Activated CD4-positive, CD25-positive, alpha-beta regulatory T cell treated with anti-CD3 and anti-CD28 coated beads, Interleukin-2, amount 50 U/mL, for 24 hours (primary cell): ENCODE measurements at regions not wholly inside any gene's neighbourhood (a gene's known extent, or its start where the extent isn't known, plus 50 kb on each side); places are given as distances from the start of the nearest gene placed in this dataset.
"Not testable (repeated sequence)": the region's sequence is repeated elsewhere in the genome, so short reads cannot be mapped to it uniquely, and the experiment has no call there.

Experiments
- ATAC-seq, 2 donors: fragments of 150-1000 bp; cut with Tn5 transposase; one replicate each; pipeline ENCODE4 v1.10.0; 2021; ENCODE audit warnings: mild to moderate bottlenecking in 1 of 2, moderate library complexity in 1 of 2

DNA sequence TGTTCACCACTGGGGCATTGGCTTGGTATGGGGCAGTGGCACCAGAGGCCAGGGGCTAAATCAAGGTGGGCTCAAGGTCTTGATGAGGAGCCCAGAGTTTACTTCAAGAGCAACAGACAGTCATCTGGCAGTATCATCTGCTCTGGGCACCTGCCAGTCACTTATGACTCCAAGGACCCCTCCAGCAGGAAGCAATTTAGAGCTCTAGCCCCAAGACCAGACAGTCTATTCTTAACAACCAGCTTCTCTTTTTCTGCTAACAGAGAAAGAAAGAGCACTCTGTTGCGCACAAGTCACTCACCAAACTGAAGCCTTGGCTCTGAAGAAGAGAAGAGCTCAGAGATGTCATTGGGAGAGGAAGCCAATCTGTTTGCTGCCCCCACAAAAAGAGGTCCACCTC is 309.2 kb downstream of the HS3ST1 start:
- ATAC-seq: no peak

DNA sequence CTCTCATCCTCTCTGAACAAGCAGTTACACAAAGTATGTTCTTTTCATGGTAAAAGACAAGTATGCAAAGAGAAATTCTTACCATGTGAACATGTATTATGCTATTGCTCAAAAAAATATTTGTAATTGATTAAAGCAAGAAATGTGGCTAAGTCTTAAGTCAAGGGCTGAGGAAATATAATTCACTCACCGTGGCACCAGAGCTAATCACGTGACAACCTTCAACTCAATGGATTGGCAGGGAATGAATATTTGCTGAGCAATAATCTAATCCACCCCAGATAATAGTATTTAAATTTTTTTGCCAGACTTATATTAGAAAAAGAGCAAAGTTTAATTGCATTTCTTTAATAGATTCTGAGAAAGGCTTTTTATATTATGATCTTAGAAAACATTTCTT is 310.2 kb downstream of the HS3ST1 start:
- ATAC-seq: no peak

DNA sequence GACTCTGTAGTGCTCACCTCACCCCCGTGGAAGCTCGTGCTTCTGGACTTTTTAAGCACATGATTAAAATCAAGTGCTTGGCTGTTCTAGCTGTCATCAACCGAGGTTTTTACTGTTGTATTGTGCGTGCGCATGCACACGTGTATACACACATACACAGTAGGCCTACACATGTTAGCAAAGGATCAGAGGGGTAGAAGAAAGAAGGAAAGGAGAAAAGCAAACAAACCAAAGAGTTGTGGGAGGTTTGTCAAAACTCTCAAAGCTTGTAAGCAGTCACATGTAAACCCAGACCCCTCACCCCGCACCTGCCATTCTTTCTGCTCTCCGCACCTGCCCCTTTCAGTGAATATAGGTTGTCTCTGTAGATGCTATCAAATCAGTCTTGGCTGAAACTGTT is 311.8 kb downstream of the HS3ST1 start:
- ATAC-seq: no peak

GRCh38 chr4:11111876-11112275 is 316.8 kb downstream of the HS3ST1 start:
- ATAC-seq: no peak

- no peak for ATAC-seq
Measured at GRCh38 chr4:11111370-11111769, 317.3 kb downstream of the HS3ST1 start.

GRCh38 chr4:11106759-11107158 is 321.9 kb downstream of the HS3ST1 start:
- no peak for ATAC-seq

GRCh38 chr4:11106190-11106589 is 322.5 kb downstream of the HS3ST1 start:
- ATAC-seq: peak in 1 of 2 donors; percentile 36

DNA sequence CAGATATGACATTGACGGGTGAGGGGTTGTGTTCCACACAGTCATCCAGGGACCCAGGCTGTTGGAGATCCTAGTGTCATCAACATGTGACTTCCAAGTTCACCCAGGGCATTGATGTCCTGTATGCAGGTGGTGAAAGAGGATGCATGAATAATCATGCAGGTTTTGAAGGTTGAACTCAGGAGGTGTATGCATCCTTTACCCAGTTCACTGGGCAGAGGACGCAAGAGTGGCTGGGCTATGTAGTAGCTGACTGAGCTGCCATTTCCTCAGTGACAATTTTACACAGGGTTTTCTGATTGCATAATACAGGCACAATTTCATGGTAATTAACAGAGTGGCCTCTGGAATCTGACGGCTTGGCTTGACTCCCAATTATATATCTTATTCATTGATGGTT is 323.0 kb downstream of the HS3ST1 start:
- no peak for ATAC-seq

DNA sequence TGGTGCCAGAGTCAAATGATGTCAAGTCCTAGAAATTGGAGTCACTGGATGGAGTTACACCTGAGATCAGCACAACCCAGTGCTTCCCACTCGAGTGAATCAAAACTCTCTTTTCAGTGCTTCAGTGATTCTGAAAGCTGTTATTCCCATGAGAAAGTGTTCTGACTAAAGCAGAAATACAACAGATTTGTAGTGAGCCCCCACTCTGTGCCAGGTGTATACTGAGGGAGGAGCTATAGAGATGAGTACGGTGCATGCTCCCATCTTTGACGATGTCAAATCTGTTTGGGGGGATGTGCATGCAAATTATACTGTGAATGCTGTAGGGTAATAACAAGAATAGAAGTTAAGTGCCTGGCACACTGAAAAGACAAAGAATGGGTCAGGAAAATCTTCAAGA is 330.2 kb downstream of the HS3ST1 start:
- no peak for ATAC-seq

- ATAC-seq: no peak
Measured at GRCh38 chr4:11097725-11098124, 331.0 kb downstream of the HS3ST1 start.

- ATAC-seq: no peak
Measured at GRCh38 chr4:11081006-11081405, 347.7 kb downstream of the HS3ST1 start.

DNA sequence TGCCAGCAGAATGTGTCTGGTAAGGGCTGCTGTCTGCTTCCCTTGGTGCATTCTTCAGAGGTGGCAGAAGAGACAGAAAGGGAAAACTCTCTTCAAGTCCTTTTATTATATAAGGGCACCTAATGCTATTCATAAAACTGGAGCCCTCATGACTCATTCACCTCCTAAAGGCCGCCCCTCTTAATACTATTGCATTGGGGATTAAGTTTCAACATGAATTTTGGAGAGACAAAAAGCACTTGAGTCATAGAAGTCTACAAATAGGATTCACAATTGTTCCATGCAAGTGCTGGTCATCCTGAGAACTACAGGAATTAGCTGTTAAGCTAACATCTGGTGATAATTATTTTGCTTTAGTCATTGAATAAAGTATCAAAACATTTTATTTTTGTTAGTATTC is 349.5 kb downstream of the HS3ST1 start:
- no peak for ATAC-seq

DNA sequence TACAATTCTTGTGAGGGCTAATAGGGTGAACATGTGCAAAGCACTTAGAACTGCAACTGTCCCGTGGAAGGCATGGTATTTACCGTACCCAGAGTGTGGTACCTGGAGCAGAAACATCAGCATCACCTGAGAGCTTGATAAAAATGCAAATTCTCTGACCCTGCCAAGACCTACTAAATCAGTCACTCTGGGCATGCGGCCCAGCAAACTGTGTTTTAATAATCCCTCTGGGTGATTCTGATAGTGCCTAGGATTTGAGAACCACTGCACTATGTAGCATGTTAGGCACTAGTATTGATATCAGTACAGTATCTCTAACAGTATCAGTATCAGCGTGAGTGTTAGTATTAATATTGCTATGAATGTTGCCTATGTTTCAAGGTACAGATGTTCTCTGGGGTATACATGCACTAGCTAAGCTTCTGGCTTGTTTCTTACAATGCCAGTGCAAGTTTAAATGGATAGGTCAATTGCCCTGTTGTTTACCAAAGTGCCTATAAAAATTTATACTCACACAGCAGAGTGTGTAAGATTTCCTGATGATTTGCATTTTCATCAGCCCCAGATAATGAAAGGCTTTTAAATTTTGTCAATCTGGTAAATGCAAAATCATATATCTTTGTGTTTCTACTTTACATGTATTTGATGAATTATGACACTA is 354.0 kb downstream of the HS3ST1 start:
- ATAC-seq: no peak

DNA sequence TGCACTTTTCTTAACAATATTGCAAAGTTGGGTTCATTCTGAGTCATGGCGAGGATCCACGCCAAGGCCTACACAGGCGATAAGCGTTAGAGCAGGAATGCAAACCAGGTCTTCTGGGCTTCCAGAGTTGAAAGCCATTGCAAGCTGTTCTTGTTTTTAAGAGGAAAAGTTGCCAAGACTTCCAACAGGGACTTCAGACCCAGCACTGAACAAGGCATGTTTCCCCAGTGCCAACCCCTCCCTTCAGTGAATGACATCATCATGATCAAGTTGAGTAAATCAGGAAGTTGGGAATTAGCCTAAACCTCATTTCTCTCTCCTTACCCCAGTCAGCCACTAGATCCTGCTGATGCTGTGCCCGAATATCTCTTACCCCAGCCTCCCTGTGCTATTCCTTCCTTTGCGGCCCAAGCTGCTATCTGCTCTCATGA is 355.1 kb downstream of the HS3ST1 start:
- ATAC-seq: no peak

DNA sequence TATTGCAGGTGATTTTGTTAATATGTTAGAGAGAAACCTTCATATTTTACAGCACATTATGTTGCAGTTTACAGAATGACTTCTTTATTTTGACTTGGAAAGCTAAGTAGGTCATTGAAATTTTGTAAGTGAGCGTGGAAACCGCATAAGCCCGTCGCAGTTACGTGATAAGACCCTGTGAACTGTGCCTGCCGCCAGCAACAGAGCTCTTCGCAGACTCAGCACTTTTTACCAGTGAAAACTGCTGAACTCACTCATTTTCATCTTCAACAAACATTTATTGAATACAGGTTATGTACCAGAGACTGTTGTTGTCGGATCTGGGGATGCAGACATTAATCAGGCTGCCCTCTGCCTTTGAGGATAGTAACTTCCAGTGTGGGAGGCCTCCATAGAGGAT is 355.7 kb downstream of the HS3ST1 start:
- no peak for ATAC-seq

DNA sequence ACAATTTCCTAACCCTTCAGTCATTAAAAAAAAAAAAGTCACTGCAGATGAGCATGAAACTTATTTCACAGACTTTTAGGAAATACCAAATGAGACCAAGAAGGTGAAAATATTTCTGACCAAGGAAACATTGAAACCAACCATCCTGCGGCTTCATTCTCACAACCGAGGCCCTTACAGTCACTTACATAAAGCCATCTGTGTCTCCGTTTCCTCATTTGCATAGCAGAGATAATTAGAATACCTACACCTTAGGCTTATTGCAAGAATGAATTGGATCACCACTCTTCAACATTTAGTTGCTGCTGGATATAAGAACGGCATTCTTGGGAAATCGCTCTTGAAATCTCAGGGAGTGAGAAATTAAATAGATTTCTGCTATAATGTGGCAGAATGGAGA is 356.2 kb downstream of the HS3ST1 start:
- ATAC-seq: no peak

DNA sequence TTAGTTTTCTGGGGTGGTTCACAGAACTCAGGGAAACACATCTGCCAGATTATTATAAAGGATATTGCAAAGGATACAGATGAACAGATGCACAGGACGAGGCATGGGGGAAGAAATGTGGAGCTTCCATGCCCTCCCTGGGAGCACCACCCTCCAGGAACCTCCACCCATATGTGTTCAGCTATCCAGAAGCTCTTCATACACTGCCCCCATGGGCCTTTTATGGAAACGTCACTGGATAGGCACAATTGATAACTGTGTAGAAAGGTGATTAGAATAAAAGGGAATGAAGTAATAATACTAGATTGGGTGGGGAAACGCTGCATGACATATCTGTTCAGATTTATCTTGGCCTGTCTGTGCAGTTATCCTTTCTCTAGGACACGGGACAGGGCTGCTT is 357.9 kb downstream of the HS3ST1 start:
- ATAC-seq: no peak

DNA sequence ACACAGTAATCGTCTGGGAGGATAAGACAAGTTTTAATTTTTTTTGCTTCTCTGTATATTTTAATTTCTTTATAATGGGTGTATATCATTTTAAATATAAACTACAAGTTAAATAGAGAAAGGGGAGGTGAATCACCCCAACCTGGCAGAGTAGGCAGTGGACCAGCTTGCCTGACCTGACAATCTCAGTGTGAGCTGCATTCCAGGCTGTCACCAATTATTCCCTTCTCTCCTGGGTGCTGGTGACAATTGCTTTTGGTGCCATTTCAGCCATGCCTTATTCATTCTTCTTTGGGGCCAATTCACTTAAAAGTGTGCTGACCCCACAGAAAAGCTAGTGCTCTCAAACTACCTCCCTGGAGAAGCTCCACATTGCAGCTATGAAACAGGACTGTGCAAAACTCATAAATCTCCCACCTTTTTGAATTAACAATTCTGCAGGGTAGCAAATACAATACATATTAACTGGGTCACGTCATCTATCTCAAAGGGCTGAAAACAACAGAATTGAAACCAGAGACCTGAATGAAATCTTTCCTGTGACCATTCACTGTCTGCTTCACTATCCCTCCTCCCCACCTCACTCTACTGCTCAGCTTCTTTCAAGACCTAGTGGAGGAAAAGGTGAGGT is 359.0 kb downstream of the HS3ST1 start:
- ATAC-seq: no peak

DNA sequence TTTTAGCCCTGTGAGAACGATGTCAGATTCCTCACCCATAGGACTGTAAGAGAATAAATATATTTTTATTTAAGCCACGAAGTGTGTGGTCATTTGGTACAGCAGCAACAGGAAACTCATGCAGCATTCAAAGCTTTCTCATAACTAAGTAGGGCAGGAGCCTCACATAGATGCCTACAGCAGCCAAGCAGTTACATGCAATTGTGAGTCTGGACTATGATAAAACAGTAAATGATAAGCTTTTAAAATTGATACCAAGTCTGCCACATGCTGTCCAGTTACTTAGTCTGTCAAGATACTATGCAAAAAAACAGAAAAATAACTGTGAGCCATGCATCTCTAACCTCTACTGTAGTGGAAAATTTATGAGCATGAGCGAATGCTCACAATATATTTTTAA is 359.6 kb downstream of the HS3ST1 start:
- ATAC-seq: no peak

DNA sequence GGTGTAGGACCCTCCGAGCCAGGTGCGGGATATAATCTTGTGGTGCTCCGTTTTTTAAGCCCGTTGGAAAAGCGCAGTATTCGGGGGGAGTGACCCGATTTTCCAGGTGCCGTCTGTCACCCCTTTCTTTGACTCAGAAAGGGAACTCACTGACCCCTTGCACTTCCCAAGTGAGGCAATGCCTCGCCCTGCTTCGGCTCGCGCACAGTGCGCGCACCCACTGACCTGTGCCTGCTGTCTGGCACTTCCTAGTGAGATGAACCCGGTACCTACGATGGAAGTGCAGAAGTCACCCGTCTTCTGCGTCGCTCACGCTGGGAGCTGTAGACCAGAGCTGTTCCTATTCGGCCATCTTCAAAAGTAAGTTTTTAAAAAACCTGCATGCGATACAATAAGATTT is 362.1 kb downstream of the HS3ST1 start:
- not testable (repeated sequence) for ATAC-seq

GRCh38 chr4:11060637-11061036 is 368.1 kb downstream of the HS3ST1 start:
- ATAC-seq: not testable (repeated sequence)

- ATAC-seq: not testable (repeated sequence)
Measured at GRCh38 chr4:11054937-11055336, 370.4 kb upstream of the CLNK start.

- ATAC-seq: no peak
Measured at GRCh38 chr4:11053601-11054220, 369.1 kb upstream of the CLNK start.

- ATAC-seq: no peak
Measured at GRCh38 chr4:11051181-11051580, 366.6 kb upstream of the CLNK start.
